Mucosa of descending colon (tissue), 3 donors: ENCODE measurements at regions not wholly inside any gene's neighbourhood (a gene's known extent, or its start where the extent isn't known, plus 50 kb on each side); places are given as distances from the start of the nearest gene placed in this dataset.

Source experiments
- ATAC-seq: fragments of 200-7000 bp; cut with Tn5 transposase; one replicate; pipeline ENCODE4 v1.9.1; 2020; ENCODE audit warnings: mild to moderate bottlenecking, moderate library complexity
- DNase-seq, 3 donors: peaks; one replicate each; pipeline ENCODE4 v3.0.0-alpha.2; 2020
- H3K36me3 ChIP-seq: fragments of 200-600 bp; one replicate; pipeline ENCODE4 v1.8.0; 2021; ENCODE audit warnings: low read depth, mild to moderate bottlenecking
- H3K4me1 ChIP-seq: fragments of 200-600 bp; one replicate; pipeline ENCODE4 v1.8.0; 2021; ENCODE audit warnings: low read depth, mild to moderate bottlenecking
- H3K4me3 ChIP-seq: fragments of 200-600 bp; one replicate; pipeline ENCODE4 v1.8.0; 2021; ENCODE audit warnings: mild to moderate bottlenecking
- H3K9me3 ChIP-seq: fragments of 200-600 bp; one replicate; pipeline ENCODE4 v1.8.0; 2021; ENCODE audit warnings: mild to moderate bottlenecking
- intact Hi-C, 2 donors: fragments of 100-400 bp; cut with DNase I in 1 of 2; cut with micrococcal nuclease in 1 of 2; formaldehyde crosslinking; loops; one replicate each; pipeline versions ENCODE4 v1.11.0 to v1.11.1; 2022; cut with DNase I, micrococcal nuclease
- TF ChIP-seq, protein P1 (sequence below): fragments of 200-600 bp; IDR thresholded peaks from one replicate; pipeline ENCODE4 v1.8.0; 2022; ENCODE audit warnings: antibody characterized with exemption, mild to moderate bottlenecking
- donor health status: DM: no; HTN: no; CAD: no; lungs with moderate emphysema.
- donor health status: DM: no; HTN: no; CAD: no.
- donor health status: DM: no; HTN: yes; CAD: no.

DNA sequence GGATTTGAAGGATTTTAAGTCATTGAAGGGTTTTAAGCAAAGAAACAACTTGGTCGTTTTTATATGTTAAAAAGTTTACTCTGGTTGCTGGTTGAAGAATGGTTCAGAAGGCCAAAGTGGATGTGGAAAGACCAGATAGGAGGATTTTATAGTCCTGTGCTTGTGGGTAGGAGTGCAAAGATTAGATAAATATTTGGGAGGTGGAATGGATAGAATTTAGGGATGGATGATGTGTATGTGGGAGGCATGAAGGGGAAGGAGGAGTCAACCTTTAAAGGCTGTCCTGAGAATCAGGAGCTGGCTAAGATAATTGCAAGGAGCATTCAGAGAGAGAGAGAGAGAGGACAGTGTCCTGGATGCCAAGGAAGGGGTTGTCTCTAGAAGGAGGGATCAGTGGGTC, 190.1 kb upstream of the SPRED2 start:
- TF ChIP-seq, protein P1, sequence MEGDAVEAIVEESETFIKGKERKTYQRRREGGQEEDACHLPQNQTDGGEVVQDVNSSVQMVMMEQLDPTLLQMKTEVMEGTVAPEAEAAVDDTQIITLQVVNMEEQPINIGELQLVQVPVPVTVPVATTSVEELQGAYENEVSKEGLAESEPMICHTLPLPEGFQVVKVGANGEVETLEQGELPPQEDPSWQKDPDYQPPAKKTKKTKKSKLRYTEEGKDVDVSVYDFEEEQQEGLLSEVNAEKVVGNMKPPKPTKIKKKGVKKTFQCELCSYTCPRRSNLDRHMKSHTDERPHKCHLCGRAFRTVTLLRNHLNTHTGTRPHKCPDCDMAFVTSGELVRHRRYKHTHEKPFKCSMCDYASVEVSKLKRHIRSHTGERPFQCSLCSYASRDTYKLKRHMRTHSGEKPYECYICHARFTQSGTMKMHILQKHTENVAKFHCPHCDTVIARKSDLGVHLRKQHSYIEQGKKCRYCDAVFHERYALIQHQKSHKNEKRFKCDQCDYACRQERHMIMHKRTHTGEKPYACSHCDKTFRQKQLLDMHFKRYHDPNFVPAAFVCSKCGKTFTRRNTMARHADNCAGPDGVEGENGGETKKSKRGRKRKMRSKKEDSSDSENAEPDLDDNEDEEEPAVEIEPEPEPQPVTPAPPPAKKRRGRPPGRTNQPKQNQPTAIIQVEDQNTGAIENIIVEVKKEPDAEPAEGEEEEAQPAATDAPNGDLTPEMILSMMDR, result no peak
- no peak for DNase-seq
- ATAC-seq, result no peak
- H3K9me3 ChIP-seq, result no peaks in the 10 kb centered on the region
- no peaks in the 10 kb centered on the region for H3K36me3 ChIP-seq
- no peaks in the 10 kb centered on the region for H3K4me1 ChIP-seq
- H3K4me3 ChIP-seq, result no peak overlapping the region
- intact Hi-C loops, result no loop called here

DNA sequence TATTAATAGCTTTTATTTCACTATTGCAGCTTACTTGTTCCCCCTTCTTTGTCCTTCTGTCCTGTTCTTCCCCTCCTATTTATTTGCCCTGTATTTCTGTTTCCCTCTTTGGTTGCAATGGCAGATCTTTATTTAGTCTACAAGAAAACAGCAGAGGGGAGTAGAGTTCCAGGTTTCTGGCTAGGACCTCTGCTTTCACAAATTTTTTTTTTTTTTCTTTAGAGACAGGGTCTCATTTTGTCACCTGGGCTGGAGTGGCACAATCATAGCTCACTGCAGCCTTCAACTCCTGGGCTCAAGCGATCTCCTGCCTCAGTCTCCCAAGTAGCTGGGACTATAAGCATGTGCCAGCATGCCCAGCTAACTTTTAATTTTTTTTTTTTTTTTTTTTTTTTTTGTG, 188.1 kb upstream of the SPRED2 start:
- H3K4me3 ChIP-seq, result no peak overlapping the region
- H3K4me1 ChIP-seq, result no peaks in the 10 kb centered on the region
- intact Hi-C loops, result no loop called here
- ATAC-seq (no peak), DNase-seq (no peak)
- no peaks in the 10 kb centered on the region for H3K9me3 ChIP-seq
- TF ChIP-seq, protein P1, result no peak
- H3K36me3 ChIP-seq, result no peaks in the 10 kb centered on the region

DNA sequence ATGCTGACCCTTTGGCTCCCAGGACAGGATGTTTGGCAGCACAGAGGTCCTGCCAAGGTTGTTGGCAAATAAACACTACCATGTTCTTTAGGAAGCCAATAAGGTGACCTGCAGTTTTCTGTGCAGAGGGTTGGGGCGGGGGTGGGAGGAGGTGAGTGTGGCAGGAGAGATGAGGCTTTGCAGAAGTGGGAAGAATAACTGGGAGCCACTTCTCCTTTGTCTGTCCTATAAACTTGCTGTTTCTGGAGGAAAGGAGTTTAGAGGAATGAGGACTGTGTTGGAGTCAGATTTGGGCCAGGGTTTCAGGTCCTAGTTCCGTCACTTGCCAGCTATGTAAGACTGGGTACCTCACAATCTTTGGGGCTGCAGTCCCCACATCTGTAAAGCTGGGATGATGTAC, 187.6 kb upstream of the SPRED2 start:
- Histone ChIP-seq H3K4me3 (no peak overlapping the region), H3K4me1 (no peaks in the 10 kb centered on the region), H3K9me3 (no peaks in the 10 kb centered on the region), H3K36me3 (no peaks in the 10 kb centered on the region)
- DNase-seq, result no peak
- intact Hi-C loops, result no loop called here
- no peak for ATAC-seq
- TF ChIP-seq, protein P1, result no peak

DNA sequence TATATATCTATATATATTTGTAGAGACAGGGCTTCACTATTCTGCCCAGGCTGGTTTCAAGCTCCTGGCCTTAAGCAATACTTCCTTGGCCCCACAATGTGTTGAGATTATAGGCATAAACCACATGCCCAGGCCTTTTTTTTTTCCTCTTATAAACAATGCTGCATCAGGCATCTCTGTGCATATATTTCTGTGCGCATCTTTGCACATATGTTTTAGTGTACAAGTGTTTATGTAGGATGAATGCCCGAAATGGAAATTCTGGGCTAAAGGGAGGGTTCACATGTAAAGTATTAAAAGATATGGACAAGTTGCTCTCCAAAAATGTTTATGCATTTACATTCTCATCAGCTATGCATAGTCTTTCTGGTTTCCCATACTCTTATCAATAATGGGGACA, 183.2 kb upstream of the SPRED2 start:
- Histone ChIP-seq H3K9me3 (no peaks in the 10 kb centered on the region), H3K36me3 (no peaks in the 10 kb centered on the region), H3K4me3 (no peak overlapping the region), H3K4me1 (no peaks in the 10 kb centered on the region)
- ATAC-seq (no peak), DNase-seq (no peak)
- intact Hi-C loops, result no loop called here
- TF ChIP-seq, protein P1, result no peak

DNA sequence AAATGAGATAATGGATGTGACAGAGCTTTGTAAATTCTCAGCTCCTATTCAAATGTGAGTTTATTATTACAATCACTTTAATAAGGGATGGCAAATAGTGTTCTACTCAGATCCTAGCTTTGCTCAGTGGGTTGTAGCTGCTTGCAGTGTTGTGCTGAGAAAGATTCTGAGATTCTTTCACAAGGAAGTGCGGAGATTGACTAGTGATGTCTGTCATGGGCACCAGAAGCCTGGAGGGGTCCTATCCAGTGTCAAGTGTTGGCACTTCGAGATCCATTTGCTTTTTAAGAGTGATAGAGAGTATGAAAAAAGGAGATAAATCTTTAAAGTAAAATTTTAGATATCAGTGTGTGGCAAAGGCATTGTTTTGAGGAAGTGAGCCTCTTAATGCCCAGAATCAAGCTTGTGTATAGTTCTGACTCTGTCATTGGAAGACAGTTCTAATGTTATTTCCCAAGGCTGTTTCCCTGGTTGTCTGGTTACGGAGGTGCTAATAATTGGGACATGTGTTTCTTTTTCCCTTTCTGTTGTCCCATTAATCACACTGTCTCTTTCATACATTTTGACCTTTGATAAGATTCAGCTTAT, 181.7 kb upstream of the SPRED2 start:
- TF ChIP-seq, protein P1, result no peak
- no peaks in the 10 kb centered on the region for H3K4me1 ChIP-seq
- no peak overlapping the region for H3K4me3 ChIP-seq
- no peak for ATAC-seq
- intact Hi-C loops, result no loop called here
- no peaks in the 10 kb centered on the region for H3K36me3 ChIP-seq
- no peak for DNase-seq
- H3K9me3 ChIP-seq, result no peaks in the 10 kb centered on the region

DNA sequence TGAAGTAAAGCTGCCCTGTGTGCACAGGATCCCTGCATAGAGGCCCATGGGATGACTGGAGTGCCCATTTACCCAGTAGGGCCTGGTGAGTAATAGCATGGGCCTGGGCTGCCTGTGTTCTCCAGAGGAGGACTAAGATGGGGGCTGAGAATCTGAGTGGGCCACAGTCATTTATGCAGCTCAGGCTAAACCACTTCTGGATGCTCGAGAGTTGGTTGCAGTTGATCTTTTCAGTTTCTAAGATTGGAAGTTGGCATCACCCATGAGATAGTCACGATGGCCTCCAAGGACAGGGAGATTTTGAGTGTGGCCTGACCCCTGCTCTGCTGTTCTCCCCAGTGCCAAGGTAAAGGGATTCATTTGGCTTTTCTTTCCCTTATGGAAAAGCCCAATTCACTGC, 179.1 kb upstream of the SPRED2 start:
- H3K9me3 ChIP-seq, result no peaks in the 10 kb centered on the region
- TF ChIP-seq, protein P1, result no peak
- H3K4me3 ChIP-seq, result no peak overlapping the region
- H3K36me3 ChIP-seq, result no peaks in the 10 kb centered on the region
- DNase-seq (no peak), ATAC-seq (no peak)
- no peaks in the 10 kb centered on the region for H3K4me1 ChIP-seq
- intact Hi-C loops, result no loop called here
